ENCODE measurements at regions not wholly inside any gene's neighbourhood (a gene's known extent, or its start where the extent isn't known, plus 50 kb on each side); places are given as distances from the start of the nearest gene placed in this dataset.

GRCh38 chr16:79317521-79317920 lies 283.0 kb downstream of the MAF start:
- H3K4me3 ChIP-seq (ENCODE audit: low read depth in 1 of 3, low read length in 3 of 3) = no peak overlapping the region
- no peaks in the 10 kb centered on the region for H3K27me3 ChIP-seq (ENCODE audit: control insufficient read depth in 4 of 4, insufficient read depth in 4 of 4, low read length in 3 of 4)
- H3K27ac ChIP-seq (ENCODE audit: low read depth in 1 of 2, low read length in 2 of 2) = no peak overlapping the region
- no peak for DNase-seq (ENCODE audit: low spot score)
- H3K9ac ChIP-seq (ENCODE audit: low read depth in 1 of 2, low read length in 2 of 2) = no peak overlapping the region
- TF ChIP-seq FOXA1 (IDR thresholded peaks at IDR 0.05) = no peak
- TF ChIP-seq GABPA (IDR thresholded peaks at IDR 0.05 in 1 of 2, conservative IDR thresholded peaks at IDR 0.05 in 1 of 2) = no peak
- TF ChIP-seq NR2F2 (IDR thresholded peaks at IDR 0.05) = no peak
- no peak for TF ChIP-seq REST (IDR thresholded peaks at IDR 0.05)
- no peak for TF ChIP-seq FOXA2 (IDR thresholded peaks at IDR 0.05)
- no peak for TF ChIP-seq EGR1 (IDR thresholded peaks at IDR 0.05; ENCODE audit: low read depth in 2 of 2)
- TF ChIP-seq YY1 (IDR thresholded peaks at IDR 0.05) = no peak
- TF ChIP-seq HNF4A (conservative IDR thresholded peaks at IDR 0.05) = no peak
- no peak for TF ChIP-seq ATF3 (IDR thresholded peaks at IDR 0.05)
- no peak for TF ChIP-seq SP1 (IDR thresholded peaks at IDR 0.05)
- H3K9me3 ChIP-seq (ENCODE audit: control insufficient read depth in 4 of 4, low read length in 3 of 4) = no peaks in the 10 kb centered on the region
- WGBS = 67% methylated on average over 2 of the region's 2 CpGs
- H3K4me1 ChIP-seq (ENCODE audit: control insufficient read depth in 4 of 4, insufficient read depth in 4 of 4, low read length in 3 of 4) = no peaks in the 10 kb centered on the region
- H3K36me3 ChIP-seq (ENCODE audit: control insufficient read depth in 4 of 4, insufficient read depth in 3 of 4, low read depth in 1 of 4, low read length in 3 of 4) = no peaks in the 10 kb centered on the region

GRCh38 chr16:79317026-79317425 lies 283.5 kb downstream of the MAF start:
- H3K4me1 ChIP-seq (ENCODE audit: control insufficient read depth in 4 of 4, insufficient read depth in 4 of 4, low read length in 3 of 4) = no peaks in the 10 kb centered on the region
- no peak overlapping the region for H3K9ac ChIP-seq (ENCODE audit: low read depth in 1 of 2, low read length in 2 of 2)
- no peak overlapping the region for H3K27ac ChIP-seq (ENCODE audit: low read depth in 1 of 2, low read length in 2 of 2)
- H3K4me3 ChIP-seq (ENCODE audit: low read depth in 1 of 3, low read length in 3 of 3) = no peak overlapping the region
- H3K27me3 ChIP-seq (ENCODE audit: control insufficient read depth in 4 of 4, insufficient read depth in 4 of 4, low read length in 3 of 4) = no peaks in the 10 kb centered on the region
- no peak for DNase-seq (ENCODE audit: low spot score)
- H3K36me3 ChIP-seq (ENCODE audit: control insufficient read depth in 4 of 4, insufficient read depth in 3 of 4, low read depth in 1 of 4, low read length in 3 of 4) = no peaks in the 10 kb centered on the region
- no peaks in the 10 kb centered on the region for H3K9me3 ChIP-seq (ENCODE audit: control insufficient read depth in 4 of 4, low read length in 3 of 4)
- TF ChIP-seq SP1 (IDR thresholded peaks at IDR 0.05) (no peak), FOXA1 (IDR thresholded peaks at IDR 0.05) (no peak), GABPA (IDR thresholded peaks at IDR 0.05 in 1 of 2, conservative IDR thresholded peaks at IDR 0.05 in 1 of 2) (no peak), HNF4G (IDR thresholded peaks at IDR 0.05) (no peak), YY1 (IDR thresholded peaks at IDR 0.05) (no peak), ATF3 (IDR thresholded peaks at IDR 0.05) (no peak), ZBTB33 (IDR thresholded peaks at IDR 0.05) (no peak), TAF1 (conservative IDR thresholded peaks at IDR 0.05) (no peak), MAX (IDR thresholded peaks at IDR 0.05) (no peak), NR2F2 (IDR thresholded peaks at IDR 0.05) (no peak), JUND (IDR thresholded peaks at IDR 0.05) (no peak), CTCF (IDR thresholded peaks at IDR 0.05; ENCODE audit: low read depth, low read length, missing input control) (no peak), HNF4A (conservative IDR thresholded peaks at IDR 0.05) (no peak), REST (IDR thresholded peaks at IDR 0.05) (no peak), FOXA2 (IDR thresholded peaks at IDR 0.05) (no peak), EGR1 (IDR thresholded peaks at IDR 0.05; ENCODE audit: low read depth in 2 of 2) (no peak), RAD21 (IDR thresholded peaks at IDR 0.05) (no peak), RXRA (IDR thresholded peaks at IDR 0.05) (no peak)
